Spleen (tissue), 7 donors: ENCODE measurements at regions not wholly inside any gene's neighbourhood (a gene's known extent, or its start where the extent isn't known, plus 50 kb on each side); places are given as distances from the start of the nearest gene placed in this dataset.

Experiments
- CTCF ChIP-seq, 11 experiments: fragments of 200-600 bp in 7 of 11; fragments of 450-650 bp in 4 of 11; sonication (generic) in 4 of 11; IDR thresholded peaks in 8 of 11; conservative IDR thresholded peaks in 3 of 11; 1 replicate in 7 of 11; 2 replicates in 4 of 11; pipeline versions ENCODE4 v1.4.0 to v1.8.0; 2016 to 2021; ENCODE audit warnings: antibody characterized with exemption in 11 of 11, inconsistent platforms in 4 of 11, mild to moderate bottlenecking in 1 of 11
- POLR2AphosphoS5 ChIP-seq, 3 donors: sonication (generic); formaldehyde crosslinking; IDR thresholded peaks; one replicate each; pipeline ENCODE4 v1.5.1; 2017; ENCODE audit warnings: antibody characterized with exemption in 3 of 3
- donor health status: DM: no; HTN: no; CAD: no; lungs with moderate emphysema.
- donor health status: DM: no; HTN: no; CAD: no.
- donor health status: DM: no; HTN: no; CAD: no.

GRCh38 chr5:125463466-125464092 is 717.1 kb upstream of the ZNF608 start:
- TF ChIP-seq CTCF (IDR thresholded peaks at IDR 0.05 in 8 of 11, conservative IDR thresholded peaks at IDR 0.05 in 3 of 11) (no peak), POLR2AphosphoS5 (IDR thresholded peaks at IDR 0.05) (no peak)
